ENCODE measurements at regions not wholly inside any gene's neighbourhood (a gene's known extent, or its start where the extent isn't known, plus 50 kb on each side); places are given as distances from the start of the nearest gene placed in this dataset.

DNA sequence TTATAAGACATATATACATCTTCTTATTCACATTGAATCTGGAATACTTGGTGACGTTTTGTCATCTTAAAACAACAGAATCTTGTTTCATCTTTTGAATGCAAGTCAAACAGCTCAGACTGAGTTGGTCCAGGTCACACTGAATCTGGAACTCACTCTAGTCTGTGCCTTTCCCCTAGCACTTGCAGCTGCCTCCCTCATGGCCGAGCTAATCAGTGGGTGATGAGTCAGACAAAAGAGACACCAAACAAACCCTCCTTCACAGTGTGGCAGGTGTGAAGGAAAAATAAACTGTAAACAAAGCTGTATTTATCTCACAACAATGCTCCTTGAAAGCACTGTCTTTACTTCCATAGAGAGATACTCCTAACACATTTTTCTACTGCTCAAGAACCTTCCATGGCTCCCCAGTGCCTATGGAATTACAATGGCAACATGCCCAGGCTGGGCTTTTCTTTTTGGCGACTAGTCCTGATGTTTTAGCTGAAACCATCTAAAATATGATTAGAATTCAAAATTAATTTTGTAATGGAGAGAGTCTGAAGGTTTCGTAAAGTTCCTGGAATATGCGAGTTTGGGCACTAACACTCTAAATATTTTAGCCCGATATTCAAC, 140.0 kb downstream of the ZNF365 start (continued):
- TF ChIP-seq, protein P1, sequence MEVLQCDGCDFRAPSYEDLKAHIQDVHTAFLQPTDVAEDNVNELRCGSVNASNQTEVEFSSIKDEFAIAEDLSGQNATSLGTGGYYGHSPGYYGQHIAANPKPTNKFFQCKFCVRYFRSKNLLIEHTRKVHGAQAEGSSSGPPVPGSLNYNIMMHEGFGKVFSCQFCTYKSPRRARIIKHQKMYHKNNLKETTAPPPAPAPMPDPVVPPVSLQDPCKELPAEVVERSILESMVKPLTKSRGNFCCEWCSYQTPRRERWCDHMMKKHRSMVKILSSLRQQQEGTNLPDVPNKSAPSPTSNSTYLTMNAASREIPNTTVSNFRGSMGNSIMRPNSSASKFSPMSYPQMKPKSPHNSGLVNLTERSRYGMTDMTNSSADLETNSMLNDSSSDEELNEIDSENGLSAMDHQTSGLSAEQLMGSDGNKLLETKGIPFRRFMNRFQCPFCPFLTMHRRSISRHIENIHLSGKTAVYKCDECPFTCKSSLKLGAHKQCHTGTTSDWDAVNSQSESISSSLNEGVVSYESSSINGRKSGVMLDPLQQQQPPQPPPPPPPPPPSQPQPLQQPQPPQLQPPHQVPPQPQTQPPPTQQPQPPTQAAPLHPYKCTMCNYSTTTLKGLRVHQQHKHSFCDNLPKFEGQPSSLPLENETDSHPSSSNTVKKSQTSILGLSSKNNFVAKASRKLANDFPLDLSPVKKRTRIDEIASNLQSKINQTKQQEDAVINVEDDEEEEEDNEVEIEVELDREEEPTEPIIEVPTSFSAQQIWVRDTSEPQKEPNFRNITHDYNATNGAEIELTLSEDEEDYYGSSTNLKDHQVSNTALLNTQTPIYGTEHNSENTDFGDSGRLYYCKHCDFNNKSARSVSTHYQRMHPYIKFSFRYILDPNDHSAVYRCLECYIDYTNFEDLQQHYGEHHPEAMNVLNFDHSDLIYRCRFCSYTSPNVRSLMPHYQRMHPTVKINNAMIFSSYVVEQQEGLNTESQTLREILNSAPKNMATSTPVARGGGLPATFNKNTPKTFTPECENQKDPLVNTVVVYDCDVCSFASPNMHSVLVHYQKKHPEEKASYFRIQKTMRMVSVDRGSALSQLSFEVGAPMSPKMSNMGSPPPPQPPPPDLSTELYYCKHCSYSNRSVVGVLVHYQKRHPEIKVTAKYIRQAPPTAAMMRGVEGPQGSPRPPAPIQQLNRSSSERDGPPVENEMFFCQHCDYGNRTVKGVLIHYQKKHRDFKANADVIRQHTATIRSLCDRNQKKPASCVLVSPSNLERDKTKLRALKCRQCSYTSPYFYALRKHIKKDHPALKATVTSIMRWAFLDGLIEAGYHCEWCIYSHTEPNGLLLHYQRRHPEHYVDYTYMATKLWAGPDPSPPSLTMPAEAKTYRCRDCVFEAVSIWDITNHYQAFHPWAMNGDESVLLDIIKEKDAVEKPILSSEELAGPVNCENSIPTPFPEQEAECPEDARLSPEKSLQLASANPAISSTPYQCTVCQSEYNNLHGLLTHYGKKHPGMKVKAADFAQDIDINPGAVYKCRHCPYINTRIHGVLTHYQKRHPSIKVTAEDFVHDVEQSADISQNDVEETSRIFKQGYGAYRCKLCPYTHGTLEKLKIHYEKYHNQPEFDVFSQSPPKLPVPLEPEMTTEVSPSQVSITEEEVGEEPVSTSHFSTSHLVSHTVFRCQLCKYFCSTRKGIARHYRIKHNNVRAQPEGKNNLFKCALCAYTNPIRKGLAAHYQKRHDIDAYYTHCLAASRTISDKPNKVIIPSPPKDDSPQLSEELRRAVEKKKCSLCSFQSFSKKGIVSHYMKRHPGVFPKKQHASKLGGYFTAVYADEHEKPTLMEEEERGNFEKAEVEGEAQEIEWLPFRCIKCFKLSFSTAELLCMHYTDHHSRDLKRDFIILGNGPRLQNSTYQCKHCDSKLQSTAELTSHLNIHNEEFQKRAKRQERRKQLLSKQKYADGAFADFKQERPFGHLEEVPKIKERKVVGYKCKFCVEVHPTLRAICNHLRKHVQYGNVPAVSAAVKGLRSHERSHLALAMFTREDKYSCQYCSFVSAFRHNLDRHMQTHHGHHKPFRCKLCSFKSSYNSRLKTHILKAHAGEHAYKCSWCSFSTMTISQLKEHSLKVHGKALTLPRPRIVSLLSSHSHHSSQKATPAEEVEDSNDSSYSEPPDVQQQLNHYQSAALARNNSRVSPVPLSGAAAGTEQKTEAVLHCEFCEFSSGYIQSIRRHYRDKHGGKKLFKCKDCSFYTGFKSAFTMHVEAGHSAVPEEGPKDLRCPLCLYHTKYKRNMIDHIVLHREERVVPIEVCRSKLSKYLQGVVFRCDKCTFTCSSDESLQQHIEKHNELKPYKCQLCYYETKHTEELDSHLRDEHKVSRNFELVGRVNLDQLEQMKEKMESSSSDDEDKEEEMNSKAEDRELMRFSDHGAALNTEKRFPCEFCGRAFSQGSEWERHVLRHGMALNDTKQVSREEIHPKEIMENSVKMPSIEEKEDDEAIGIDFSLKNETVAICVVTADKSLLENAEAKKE (CRISPR knock-in tag; IDR thresholded peaks at IDR 0.05): no peak
- TF ChIP-seq NANOG (IDR thresholded peaks at IDR 0.05; ENCODE audit: borderline replicate concordance) (no peak), ZNF114 (CRISPR knock-in tag; IDR thresholded peaks at IDR 0.05) (no peak), POLR2AphosphoS5 (IDR thresholded peaks at IDR 0.05; ENCODE audit: low read depth) (no peak)
- TF ChIP-seq, protein P2, sequence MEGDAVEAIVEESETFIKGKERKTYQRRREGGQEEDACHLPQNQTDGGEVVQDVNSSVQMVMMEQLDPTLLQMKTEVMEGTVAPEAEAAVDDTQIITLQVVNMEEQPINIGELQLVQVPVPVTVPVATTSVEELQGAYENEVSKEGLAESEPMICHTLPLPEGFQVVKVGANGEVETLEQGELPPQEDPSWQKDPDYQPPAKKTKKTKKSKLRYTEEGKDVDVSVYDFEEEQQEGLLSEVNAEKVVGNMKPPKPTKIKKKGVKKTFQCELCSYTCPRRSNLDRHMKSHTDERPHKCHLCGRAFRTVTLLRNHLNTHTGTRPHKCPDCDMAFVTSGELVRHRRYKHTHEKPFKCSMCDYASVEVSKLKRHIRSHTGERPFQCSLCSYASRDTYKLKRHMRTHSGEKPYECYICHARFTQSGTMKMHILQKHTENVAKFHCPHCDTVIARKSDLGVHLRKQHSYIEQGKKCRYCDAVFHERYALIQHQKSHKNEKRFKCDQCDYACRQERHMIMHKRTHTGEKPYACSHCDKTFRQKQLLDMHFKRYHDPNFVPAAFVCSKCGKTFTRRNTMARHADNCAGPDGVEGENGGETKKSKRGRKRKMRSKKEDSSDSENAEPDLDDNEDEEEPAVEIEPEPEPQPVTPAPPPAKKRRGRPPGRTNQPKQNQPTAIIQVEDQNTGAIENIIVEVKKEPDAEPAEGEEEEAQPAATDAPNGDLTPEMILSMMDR (conservative IDR thresholded peaks at IDR 0.05; ENCODE audit: low read depth in 2 of 2): no peak

DNA sequence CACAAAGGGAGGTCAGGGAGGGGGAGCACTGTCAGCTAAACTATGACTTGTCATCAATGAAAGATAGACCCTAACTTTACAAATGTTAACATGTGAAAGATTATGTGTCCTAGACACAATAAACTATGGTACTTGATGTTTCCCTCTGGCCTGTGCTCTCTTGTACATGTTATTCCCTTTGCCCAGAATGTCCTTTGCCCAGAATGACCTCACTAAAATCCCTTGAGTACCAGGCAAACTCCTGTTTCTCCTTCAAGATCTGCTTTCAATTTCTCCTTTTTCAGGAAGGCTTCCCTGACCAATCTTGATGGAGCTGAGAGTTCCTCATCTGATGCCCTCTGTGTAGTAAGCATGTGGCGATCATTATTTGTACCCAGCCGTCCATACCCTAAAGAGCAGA, 143.1 kb downstream of the ZNF365 start:
- ATAC-seq: no peak
- Histone ChIP-seq H3K27me3 (ENCODE audit: insufficient read depth) (no peaks in the 10 kb centered on the region), H4K20me1 (replicated peaks; ENCODE audit: insufficient read depth) (no peaks in the 10 kb centered on the region), H3K9me2 (ENCODE audit: insufficient read depth) (no peaks in the 10 kb centered on the region), H3K4me1 (ENCODE audit: insufficient read depth) (no peaks in the 10 kb centered on the region), H2AFZ (no peak overlapping the region), H3K79me2 (replicated peaks; ENCODE audit: insufficient read depth) (no peaks in the 10 kb centered on the region), H3K4me3 (no peak overlapping the region), H3K4me2 (no peak overlapping the region), H3K36me3 (ENCODE audit: insufficient read depth) (no peaks in the 10 kb centered on the region), H3K27ac (ENCODE audit: low read depth) (no peak overlapping the region), H3F3A (replicated peaks; ENCODE audit: low read depth) (no peaks in the 10 kb centered on the region)
- Mint-ChIP-seq H3K27me3 (ENCODE audit: insufficient read depth, low read depth, poor library complexity) (peaks cover 6% of the 10 kb centered on the region), H3K4me3 (no peak overlapping the region), H3K36me3 (ENCODE audit: low read depth) (no peaks in the 10 kb centered on the region), H3K4me1 (no peaks in the 10 kb centered on the region), H3K9me3 (no peaks in the 10 kb centered on the region; the same call in 1 of the 3 replicates), H3K27ac (no peak overlapping the region)
- DNase-seq (ENCODE audit: low spot score): no peak
- TF ChIP-seq STAT1 (IDR thresholded peaks at IDR 0.05; ENCODE audit: unreplicated experiment): no peak
- TF ChIP-seq EZH2 (IDR thresholded peaks at IDR 0.05; ENCODE audit: low read depth, unreplicated experiment): no peak
- TF ChIP-seq POLR2AphosphoS5 (IDR thresholded peaks at IDR 0.05; ENCODE audit: low read depth): no peak
- TF ChIP-seq ZNF331 (CRISPR knock-in tag; IDR thresholded peaks at IDR 0.05; ENCODE audit: low read depth): no peak
- no peak for TF ChIP-seq JUNB (IDR thresholded peaks at IDR 0.05; ENCODE audit: unreplicated experiment)
- no peak for TF ChIP-seq CREB1 (CRISPR knock-in tag; IDR thresholded peaks at IDR 0.05; ENCODE audit: low read depth)
- TF ChIP-seq, protein P3, sequence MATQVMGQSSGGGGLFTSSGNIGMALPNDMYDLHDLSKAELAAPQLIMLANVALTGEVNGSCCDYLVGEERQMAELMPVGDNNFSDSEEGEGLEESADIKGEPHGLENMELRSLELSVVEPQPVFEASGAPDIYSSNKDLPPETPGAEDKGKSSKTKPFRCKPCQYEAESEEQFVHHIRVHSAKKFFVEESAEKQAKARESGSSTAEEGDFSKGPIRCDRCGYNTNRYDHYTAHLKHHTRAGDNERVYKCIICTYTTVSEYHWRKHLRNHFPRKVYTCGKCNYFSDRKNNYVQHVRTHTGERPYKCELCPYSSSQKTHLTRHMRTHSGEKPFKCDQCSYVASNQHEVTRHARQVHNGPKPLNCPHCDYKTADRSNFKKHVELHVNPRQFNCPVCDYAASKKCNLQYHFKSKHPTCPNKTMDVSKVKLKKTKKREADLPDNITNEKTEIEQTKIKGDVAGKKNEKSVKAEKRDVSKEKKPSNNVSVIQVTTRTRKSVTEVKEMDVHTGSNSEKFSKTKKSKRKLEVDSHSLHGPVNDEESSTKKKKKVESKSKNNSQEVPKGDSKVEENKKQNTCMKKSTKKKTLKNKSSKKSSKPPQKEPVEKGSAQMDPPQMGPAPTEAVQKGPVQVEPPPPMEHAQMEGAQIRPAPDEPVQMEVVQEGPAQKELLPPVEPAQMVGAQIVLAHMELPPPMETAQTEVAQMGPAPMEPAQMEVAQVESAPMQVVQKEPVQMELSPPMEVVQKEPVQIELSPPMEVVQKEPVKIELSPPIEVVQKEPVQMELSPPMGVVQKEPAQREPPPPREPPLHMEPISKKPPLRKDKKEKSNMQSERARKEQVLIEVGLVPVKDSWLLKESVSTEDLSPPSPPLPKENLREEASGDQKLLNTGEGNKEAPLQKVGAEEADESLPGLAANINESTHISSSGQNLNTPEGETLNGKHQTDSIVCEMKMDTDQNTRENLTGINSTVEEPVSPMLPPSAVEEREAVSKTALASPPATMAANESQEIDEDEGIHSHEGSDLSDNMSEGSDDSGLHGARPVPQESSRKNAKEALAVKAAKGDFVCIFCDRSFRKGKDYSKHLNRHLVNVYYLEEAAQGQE (IDR thresholded peaks at IDR 0.05; ENCODE audit: unreplicated experiment): no peak
- TF ChIP-seq, protein P4, sequence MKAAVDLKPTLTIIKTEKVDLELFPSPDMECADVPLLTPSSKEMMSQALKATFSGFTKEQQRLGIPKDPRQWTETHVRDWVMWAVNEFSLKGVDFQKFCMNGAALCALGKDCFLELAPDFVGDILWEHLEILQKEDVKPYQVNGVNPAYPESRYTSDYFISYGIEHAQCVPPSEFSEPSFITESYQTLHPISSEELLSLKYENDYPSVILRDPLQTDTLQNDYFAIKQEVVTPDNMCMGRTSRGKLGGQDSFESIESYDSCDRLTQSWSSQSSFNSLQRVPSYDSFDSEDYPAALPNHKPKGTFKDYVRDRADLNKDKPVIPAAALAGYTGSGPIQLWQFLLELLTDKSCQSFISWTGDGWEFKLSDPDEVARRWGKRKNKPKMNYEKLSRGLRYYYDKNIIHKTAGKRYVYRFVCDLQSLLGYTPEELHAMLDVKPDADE (IDR thresholded peaks at IDR 0.05): no peak
- TF ChIP-seq EZH2phosphoT487 (IDR thresholded peaks at IDR 0.05; ENCODE audit: unreplicated experiment): no peak
